ENCODE measurements at regions not wholly inside any gene's neighbourhood (a gene's known extent, or its start where the extent isn't known, plus 50 kb on each side); places are given as distances from the start of the nearest gene placed in this dataset.

DNA sequence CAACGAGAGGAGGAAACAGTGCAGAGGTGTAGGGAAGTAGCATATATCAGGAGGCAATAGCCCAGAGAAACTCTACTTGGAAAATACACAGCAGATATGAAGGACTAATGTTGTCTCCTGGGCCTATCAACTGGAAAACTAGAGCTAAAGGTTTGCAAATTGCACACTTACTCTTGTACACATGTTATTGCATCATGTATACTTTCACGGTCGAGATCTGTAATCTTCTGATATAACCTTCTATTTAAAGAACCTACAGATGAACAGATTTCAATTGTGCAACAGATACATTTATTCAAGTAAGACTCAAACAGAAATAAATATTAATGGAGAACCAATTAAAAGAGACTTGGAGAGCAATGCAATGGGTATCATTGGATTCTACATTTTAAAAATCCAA is 256.3 kb upstream of the TMEM161B start:
- DNase-seq (ENCODE audit: insufficient read length, low spot score) = no peak
- TF ChIP-seq, protein P1, sequence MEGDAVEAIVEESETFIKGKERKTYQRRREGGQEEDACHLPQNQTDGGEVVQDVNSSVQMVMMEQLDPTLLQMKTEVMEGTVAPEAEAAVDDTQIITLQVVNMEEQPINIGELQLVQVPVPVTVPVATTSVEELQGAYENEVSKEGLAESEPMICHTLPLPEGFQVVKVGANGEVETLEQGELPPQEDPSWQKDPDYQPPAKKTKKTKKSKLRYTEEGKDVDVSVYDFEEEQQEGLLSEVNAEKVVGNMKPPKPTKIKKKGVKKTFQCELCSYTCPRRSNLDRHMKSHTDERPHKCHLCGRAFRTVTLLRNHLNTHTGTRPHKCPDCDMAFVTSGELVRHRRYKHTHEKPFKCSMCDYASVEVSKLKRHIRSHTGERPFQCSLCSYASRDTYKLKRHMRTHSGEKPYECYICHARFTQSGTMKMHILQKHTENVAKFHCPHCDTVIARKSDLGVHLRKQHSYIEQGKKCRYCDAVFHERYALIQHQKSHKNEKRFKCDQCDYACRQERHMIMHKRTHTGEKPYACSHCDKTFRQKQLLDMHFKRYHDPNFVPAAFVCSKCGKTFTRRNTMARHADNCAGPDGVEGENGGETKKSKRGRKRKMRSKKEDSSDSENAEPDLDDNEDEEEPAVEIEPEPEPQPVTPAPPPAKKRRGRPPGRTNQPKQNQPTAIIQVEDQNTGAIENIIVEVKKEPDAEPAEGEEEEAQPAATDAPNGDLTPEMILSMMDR (IDR thresholded peaks at IDR 0.05; ENCODE audit: insufficient read depth, missing control alignments) = no peak
- no peak for FAIRE-seq

DNA sequence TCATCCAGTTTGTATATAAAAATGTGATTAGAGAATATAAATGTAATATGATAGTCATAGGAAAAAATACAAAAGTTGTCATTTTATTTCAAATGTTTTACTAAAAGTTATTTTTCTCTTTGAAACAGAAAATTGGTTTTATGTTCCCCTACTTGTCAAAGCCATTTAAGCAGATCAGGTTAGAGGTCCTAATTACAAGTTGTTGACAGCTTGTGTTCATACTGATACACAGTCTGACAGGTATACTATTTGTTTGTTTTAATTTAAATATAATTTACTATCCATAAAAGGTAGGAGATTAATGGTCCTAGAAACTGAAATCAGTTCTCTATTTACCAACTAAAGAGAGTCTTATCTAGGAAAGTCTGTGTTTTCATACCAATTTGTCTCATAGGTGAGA is 250.4 kb upstream of the TMEM161B start:
- TF ChIP-seq, protein P1 (IDR thresholded peaks at IDR 0.05; ENCODE audit: insufficient read depth, missing control alignments) = no peak
- FAIRE-seq (no peak), DNase-seq (ENCODE audit: insufficient read length, low spot score) (no peak)

DNA sequence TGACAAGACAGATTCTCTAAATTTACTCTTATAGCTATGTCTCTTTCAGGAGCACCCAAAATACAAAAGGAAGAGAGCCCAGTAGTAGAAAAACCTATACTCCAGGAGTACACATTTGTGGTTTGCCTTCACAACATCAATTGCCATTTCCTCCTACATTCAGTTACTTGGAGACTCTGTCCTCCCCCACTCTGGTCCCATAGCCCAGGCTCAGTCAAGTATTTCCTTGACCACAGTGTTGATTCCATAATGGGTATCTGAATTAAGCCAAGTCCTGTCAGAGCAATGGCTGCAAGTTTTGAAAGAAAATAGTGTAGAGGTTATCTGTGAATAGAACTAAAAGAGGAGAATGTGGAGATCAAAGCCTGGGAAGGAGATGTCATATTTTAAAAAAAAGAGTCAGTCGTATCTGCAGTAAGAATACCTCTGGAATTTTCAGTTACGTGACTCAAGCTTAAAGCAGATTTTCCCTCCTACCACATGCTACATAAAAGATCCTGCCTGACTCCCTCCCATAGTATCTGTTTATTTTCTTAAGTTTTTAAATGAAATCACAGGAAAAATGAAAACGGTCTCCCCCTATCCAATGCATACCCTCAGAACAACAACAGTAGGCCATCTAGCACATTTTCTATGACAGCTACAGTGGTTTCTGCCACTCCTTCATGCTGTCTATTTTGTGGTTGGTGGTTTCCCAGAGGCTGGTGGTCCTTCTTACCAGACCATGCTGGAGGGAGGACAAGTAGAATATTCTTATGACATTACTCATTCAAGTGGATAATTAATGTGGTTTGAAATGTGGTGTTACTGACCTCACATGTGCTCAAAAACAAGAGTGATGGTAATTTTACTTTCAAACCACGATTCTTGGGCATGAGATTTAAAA is 249.7 kb upstream of the TMEM161B start:
- TF ChIP-seq, protein P1 (IDR thresholded peaks at IDR 0.05; ENCODE audit: insufficient read depth, missing control alignments) = no peak
- no peak for DNase-seq (ENCODE audit: insufficient read length, low spot score)
- no peak for FAIRE-seq

DNA sequence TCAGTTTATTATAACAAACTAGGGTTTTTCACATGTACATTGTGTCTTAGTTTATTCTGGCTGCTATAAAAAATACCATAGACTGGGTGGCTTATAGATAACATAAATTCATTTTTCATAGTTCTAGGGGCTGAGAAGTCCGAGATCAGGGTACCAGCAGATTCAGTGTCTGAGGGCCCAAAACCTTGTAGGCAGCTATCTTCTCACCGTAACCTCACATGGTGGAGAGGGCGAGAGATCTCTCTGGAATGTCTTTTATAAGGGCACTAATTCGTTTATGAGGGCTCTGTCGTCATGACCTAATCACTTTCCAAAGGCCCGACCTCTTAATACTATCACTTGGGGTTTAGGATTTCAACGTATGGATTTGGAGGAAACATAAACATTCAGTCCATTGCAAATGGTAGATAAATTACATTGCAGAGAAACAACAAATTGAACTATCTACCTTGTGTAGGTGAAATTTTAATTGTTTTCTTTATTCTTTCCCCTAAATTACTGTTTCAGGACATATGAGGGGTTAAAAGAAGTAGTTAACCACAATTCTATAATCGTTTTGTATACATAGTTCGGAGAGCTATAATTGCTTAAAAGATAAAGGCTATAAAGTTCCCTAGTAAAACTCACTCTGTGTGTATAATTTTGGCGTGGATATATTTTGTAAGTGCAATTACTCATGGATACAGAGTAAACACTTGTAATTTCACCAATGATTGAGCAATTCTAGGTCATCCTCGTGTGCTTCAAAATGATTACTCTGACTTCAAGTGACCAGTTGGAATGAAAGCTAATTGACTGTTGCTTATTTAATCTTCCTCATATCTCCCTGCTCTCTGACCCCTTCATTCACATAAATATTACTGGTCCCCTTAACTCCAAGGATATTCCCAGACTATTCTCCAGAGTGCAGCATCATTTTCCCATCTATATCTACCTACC is 247.5 kb upstream of the TMEM161B start:
- TF ChIP-seq, protein P1 (IDR thresholded peaks at IDR 0.05; ENCODE audit: insufficient read depth, missing control alignments) = no peak
- DNase-seq (ENCODE audit: insufficient read length, low spot score) = no peak
- peak; percentile 6 for FAIRE-seq

DNA sequence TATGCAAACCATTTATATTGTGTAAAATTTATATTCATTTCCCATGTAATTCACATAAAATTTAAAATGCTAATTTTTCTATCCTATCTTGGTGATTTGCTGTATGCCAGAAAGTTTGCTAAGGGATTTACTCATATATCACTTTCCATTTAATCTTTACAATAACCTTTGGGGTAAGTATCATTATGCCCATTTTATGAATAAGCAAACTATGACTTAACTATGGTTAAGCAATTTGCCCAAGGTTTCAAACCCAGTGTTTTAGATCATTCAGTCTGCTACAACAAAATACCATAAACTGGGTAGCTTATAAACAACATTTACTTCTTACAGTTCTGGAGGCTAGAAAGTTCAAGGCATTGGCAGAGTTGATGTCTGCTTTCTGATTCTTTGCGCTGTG is 246.4 kb upstream of the TMEM161B start:
- TF ChIP-seq, protein P1 (IDR thresholded peaks at IDR 0.05; ENCODE audit: insufficient read depth, missing control alignments) = no peak
- DNase-seq (ENCODE audit: insufficient read length, low spot score) = no peak
- FAIRE-seq = no peak

- DNase-seq (ENCODE audit: insufficient read length, low spot score) (no peak), FAIRE-seq (peak; percentile 97)
- TF ChIP-seq, protein P1 (IDR thresholded peaks at IDR 0.05; ENCODE audit: insufficient read depth, missing control alignments) = no peak
Observed at GRCh38 chr5:88509403-88509802, 240.8 kb upstream of the TMEM161B start.
